RWPE2 (cell line): ENCODE measurements at regions not wholly inside any gene's neighbourhood (a gene's known extent, or its start where the extent isn't known, plus 50 kb on each side); places are given as distances from the start of the nearest gene placed in this dataset.

ENCODE experiments used
- ATAC-seq: fragments of 200-7000 bp; cut with Tn5 transposase; 3 replicates; pipeline ENCODE4 v1.9.1; 2021; ENCODE audit warnings: low read depth
- DNase-seq: peaks from one replicate; pipeline ENCODE4 v3.0.0-alpha.2; 2020; ENCODE audit warnings: low spot score
- H3K27ac ChIP-seq: fragments of 450-650 bp; 2 replicates; pipeline ENCODE4 v1.5.1; 2017; ENCODE audit warnings: mild to moderate bottlenecking; ENCODE audit not compliant: poor library complexity, severe bottlenecking
- H3K27me3 ChIP-seq: fragments of 250-450 bp; sonication (Bioruptor Pico); 2 replicates; pipeline ENCODE4 v1.5.1; 2021; ENCODE audit warnings: mild to moderate bottlenecking, moderate library complexity; ENCODE audit not compliant: insufficient read depth, poor library complexity, severe bottlenecking
- H3K36me3 ChIP-seq: fragments of 250-450 bp; sonication (Bioruptor Pico); 2 replicates; pipeline ENCODE4 v1.5.1; 2020; ENCODE audit warnings: low read depth, mild to moderate bottlenecking, moderate library complexity
- H3K4me1 ChIP-seq: fragments of 250-450 bp; sonication (Bioruptor Pico); 2 replicates; pipeline ENCODE4 v1.5.1; 2021; ENCODE audit warnings: mild to moderate bottlenecking, moderate library complexity; ENCODE audit not compliant: insufficient read depth, poor library complexity, severe bottlenecking
- H3K4me3 ChIP-seq: fragments of 250-450 bp; sonication (Bioruptor Pico); 2 replicates; pipeline ENCODE4 v1.5.1; 2021; ENCODE audit warnings: mild to moderate bottlenecking, moderate library complexity; ENCODE audit not compliant: severe bottlenecking
- H3K9me3 ChIP-seq: fragments of 250-450 bp; sonication (Bioruptor Pico); 2 replicates; pipeline ENCODE4 v1.5.1; 2021; ENCODE audit warnings: mild to moderate bottlenecking, moderate library complexity; ENCODE audit not compliant: severe bottlenecking
- TF ChIP-seq, protein P1 (sequence below): fragments of 450-650 bp; IDR thresholded peaks from one replicate; pipeline ENCODE4 v1.5.1; 2017; ENCODE audit warnings: mild to moderate bottlenecking, moderate library complexity; ENCODE audit not compliant: poor library complexity, severe bottlenecking

DNA sequence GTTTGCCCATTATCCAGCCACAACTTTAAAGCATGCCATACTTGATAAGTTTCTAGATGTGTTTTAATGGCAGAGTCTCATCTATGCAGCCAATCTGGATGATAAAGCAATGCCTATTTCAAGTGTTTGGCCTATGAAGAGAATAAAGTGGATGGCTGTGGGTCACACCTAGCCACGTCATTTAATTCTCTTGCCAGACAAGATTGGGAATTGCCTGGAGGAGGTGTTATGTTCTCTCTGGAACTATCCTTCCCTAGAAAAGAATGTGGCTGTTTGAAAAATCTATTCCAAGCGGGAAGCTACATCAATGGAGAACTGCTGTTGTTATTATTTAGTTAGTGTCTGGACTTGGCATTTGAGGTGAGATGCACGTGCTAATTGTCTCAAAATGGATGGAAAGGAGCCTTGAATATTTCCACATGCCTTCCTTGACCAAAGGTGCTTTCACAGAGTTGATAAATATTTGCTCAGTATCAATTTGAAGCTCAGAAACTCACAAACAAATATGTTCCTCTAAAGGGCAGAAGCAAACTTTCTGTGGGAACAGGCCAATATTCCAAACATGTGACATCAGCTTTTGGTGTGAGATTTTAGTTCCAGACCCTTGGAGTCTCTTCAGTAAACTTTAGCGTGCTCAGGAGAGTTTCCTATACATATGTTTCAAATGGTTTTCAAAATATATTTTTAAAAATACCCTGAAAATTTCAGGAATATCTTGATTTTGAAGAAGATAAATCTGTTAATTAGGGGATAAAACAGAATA is 510.6 kb upstream of the SGO1 start:
- no peaks in the 10 kb centered on the region for H3K36me3 ChIP-seq
- TF ChIP-seq, protein P1, sequence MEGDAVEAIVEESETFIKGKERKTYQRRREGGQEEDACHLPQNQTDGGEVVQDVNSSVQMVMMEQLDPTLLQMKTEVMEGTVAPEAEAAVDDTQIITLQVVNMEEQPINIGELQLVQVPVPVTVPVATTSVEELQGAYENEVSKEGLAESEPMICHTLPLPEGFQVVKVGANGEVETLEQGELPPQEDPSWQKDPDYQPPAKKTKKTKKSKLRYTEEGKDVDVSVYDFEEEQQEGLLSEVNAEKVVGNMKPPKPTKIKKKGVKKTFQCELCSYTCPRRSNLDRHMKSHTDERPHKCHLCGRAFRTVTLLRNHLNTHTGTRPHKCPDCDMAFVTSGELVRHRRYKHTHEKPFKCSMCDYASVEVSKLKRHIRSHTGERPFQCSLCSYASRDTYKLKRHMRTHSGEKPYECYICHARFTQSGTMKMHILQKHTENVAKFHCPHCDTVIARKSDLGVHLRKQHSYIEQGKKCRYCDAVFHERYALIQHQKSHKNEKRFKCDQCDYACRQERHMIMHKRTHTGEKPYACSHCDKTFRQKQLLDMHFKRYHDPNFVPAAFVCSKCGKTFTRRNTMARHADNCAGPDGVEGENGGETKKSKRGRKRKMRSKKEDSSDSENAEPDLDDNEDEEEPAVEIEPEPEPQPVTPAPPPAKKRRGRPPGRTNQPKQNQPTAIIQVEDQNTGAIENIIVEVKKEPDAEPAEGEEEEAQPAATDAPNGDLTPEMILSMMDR = no peak
- no peaks in the 10 kb centered on the region for H3K4me1 ChIP-seq
- no peak overlapping the region for H3K27ac ChIP-seq
- H3K9me3 ChIP-seq = no peaks in the 10 kb centered on the region
- no peak for DNase-seq
- H3K27me3 ChIP-seq = peaks cover 6% of the 10 kb centered on the region
- no peak overlapping the region for H3K4me3 ChIP-seq
- no peak for ATAC-seq

DNA sequence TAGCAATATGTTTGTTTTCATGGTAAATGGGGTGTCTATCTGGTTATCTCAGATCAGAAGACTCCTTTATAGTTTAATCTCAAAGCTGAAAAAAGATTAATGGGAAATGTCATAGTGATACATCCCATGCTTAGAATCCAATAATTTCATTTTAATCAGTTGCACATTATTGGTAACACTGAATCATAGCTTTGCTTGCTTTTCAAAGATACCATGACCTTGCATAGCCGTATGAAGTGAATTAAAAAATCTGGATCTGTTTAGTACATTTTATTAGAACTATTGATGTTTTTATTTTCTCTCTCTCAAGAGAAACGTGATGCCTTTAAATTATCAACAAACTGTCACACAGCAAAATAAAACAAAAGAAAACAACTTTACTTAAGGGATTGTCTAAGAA is 506.7 kb upstream of the SGO1 start:
- H3K27ac ChIP-seq = no peak overlapping the region
- H3K4me3 ChIP-seq = no peak overlapping the region
- no peaks in the 10 kb centered on the region for H3K36me3 ChIP-seq
- H3K9me3 ChIP-seq = no peaks in the 10 kb centered on the region
- TF ChIP-seq, protein P1 = no peak
- H3K27me3 ChIP-seq = peaks cover 6% of the 10 kb centered on the region
- H3K4me1 ChIP-seq = no peaks in the 10 kb centered on the region
- ATAC-seq = no peak
- DNase-seq = no peak

DNA sequence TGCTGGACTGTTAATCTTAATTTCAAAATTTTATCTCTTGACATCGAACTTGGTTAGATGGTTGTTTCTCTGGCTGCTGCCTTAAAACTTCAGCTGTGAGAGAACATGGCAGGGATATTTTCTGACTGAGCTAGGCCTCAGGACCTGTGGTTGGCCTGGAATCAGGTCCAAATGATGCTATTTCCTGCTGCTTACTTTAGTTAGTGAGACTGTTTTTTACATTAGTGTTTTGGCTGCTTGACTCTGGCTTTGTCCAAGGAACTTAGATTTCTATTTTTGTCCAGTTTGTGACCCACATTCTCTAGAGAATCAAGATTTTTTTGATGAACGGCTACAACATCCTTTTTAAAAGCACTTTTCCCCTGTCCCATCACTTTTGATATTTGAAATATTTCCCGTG is 497.9 kb upstream of the SGO1 start:
- ATAC-seq (no peak), DNase-seq (no peak)
- Histone ChIP-seq H3K4me3 (no peak overlapping the region), H3K9me3 (no peaks in the 10 kb centered on the region), H3K27me3 (no peaks in the 10 kb centered on the region), H3K36me3 (no peaks in the 10 kb centered on the region), H3K4me1 (no peaks in the 10 kb centered on the region), H3K27ac (no peak overlapping the region)
- TF ChIP-seq, protein P1 = no peak

DNA sequence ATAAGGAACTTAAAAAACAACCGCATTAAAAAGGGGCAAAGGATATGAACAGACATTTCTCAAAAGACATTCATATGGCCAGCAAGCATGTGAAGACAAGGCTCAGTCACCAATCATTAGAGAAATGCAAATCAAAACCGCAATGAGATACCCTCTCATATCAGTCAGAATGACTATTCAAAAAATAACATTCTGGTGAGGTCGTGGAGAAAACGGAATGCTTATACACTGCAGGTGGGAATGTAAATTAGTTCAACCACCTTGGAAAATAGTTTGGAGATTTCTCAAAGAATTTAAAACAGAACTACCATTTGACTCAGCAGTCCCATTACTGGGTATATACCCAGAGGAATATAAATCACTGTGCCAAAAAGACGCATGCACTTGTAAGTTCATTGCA is 496.6 kb upstream of the SGO1 start:
- TF ChIP-seq, protein P1 = no peak
- no peak overlapping the region for H3K27ac ChIP-seq
- H3K36me3 ChIP-seq = no peaks in the 10 kb centered on the region
- no peak overlapping the region for H3K4me3 ChIP-seq
- DNase-seq (no peak), ATAC-seq (no peak)
- H3K9me3 ChIP-seq = no peaks in the 10 kb centered on the region
- H3K27me3 ChIP-seq = no peaks in the 10 kb centered on the region
- no peaks in the 10 kb centered on the region for H3K4me1 ChIP-seq

DNA sequence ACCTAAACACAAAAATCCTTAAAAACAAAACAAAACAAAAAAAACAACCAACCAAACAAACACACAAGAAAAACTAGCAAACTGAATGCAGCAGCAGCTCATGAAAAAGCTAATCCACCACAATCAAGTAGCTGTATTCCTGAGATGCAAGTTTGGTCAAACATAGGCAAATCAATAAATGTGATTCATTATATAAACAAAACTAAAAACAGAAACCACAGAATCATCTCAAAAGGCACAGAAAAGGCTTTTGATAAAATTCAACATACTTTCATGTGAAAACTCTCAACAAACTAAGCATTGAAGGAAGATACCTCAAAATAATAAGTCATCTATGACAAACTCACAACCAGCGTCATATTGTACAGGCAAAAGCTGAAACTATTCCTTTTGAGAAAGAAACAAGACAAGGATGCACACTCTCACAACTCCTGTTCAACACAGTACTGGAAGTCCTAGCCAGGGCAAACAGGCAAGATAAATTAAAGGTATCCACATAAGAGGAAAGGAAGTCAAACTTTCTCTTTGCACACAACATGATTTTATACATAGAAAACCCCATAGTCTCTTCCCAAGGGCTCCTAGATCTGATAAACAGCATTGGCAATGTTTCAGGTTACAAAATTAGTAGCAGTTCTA is 495.1 kb upstream of the SGO1 start:
- Histone ChIP-seq H3K36me3 (no peaks in the 10 kb centered on the region), H3K27ac (no peak overlapping the region), H3K9me3 (no peaks in the 10 kb centered on the region), H3K4me1 (no peaks in the 10 kb centered on the region), H3K4me3 (no peak overlapping the region), H3K27me3 (no peaks in the 10 kb centered on the region)
- TF ChIP-seq, protein P1 = no peak
- DNase-seq (no peak), ATAC-seq (no peak)
